Hematopoietic multipotent progenitor cell treated with erythropoietin and hydrocortisone succinate and interleukin-3 and kit ligand, for 15 days (in vitro differentiated cells): ENCODE measurements at regions not wholly inside any gene's neighbourhood (a gene's known extent, or its start where the extent isn't known, plus 50 kb on each side); places are given as distances from the start of the nearest gene placed in this dataset.

Experiments
- DNase-seq: peaks from one replicate; pipeline ENCODE4 v3.0.0-alpha.2; 2015; ENCODE audit warnings: low spot score

DNA sequence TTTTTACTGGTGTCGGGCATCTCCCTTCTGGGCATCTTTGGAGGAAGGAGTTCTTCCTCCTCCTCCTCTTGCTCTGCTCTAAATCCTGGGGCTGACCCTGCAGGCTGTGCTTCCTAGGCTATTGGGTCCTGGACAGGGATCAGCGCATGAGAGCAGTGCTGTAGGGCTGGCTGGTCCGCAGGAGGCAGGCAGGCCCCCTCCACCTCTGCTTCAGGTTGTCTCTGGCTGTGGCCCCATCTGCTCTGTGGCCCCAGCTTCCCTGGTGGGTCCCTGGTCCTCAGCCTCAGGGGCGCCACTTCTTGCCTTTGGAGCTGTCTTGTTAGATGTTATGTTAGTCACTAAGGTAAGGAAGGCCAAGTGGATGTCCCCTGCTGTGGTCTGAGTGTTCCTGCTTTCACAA, 237.3 kb upstream of the PITRM1 start:
- DNase-seq = no peak

DNA sequence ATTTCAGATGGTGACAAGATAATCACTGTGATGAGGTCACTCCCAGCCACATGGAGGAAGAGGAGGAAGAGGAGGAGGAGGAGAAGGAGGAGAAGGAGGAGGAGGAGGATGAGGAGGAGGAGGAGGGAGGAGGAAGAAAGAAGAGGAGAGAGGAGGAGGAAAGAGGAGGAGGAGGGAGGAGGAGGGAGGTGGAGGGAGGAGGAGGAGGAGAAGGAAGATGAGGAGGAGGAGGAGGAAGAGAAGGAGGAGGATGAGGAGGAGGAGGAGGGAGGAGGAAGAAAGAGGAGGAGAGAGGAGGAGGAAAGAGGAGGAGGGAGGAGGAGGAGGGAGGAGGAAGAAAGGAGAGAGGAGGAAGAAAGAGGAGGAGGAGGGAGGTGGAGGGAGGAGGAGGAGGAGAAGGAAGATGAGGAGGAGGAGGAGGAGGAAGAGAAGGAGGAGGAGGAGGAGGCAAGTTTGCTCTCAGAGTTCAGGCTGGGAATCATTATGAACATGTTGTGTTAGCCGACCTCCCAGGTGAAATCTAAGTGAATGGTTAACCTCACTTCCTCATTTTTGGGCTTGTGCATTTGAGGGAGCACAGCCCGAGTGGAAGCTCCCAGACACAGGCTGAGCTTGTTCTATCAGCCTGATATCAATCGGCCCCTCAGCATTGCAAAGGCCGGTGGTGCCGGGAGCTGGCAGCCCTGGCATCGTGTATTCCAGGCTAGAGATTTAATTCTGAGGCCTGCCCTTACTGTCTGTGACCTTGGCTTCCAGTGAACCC, 236.2 kb upstream of the PITRM1 start:
- DNase-seq = no peak

DNA sequence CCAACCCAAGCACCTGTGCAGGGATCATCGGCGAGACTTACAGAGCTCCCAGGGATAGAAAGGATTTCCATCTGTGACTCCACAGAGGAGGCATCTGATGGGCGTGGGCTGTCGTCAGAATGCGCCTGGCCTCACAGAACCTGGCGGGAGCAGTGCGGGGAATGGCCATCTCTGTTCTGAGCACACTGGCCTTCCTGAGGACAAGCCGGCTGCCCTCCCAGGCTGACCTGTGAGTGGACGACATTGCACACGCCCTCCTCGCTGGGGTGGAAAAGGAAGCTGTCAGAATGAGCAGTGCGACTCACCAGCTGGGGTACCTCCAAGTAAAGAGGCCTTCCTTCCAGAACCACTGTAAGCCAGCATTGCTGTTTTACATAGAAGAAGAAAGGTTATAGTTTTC, 234.6 kb upstream of the PITRM1 start:
- no peak for DNase-seq

DNA sequence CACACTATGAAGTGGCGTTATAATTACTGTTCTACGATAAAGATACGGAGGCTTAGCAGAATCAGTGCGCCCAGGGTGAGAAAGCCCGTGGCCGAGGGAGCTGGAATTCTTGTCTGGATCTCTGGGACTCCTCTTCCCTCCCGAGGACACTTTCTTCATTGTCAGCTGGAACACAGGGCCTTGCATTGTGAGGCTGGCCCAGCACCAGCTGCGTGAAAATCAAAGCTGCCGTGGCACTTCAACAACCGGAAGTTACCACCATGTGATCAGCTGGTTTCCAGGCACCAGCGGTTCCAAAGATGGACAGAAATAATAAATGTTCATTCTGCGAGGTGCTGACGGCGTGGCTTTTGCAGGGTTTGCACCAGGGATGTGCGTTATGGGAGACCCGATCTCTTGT, 234.0 kb upstream of the PITRM1 start:
- DNase-seq = no peak

DNA sequence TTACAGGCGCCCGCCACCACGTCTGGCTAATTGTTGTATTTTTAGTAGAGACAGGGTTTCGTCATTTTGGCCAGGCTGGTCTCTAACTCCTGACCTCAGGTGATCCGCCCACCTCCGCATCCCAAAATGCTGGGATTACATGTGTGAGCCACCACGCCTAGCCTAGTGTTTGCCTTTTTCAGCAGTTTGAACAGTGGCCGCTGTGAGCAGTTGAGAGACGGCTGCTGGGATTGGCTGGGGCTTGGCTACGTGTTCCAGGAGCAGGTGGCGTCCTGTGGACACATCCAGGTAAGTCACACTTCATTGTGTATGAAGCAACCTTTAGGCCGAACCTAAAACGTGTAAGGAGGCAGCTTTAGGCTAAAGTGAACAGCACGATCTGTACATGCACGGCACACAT, 231.8 kb upstream of the PITRM1 start:
- no peak for DNase-seq

DNA sequence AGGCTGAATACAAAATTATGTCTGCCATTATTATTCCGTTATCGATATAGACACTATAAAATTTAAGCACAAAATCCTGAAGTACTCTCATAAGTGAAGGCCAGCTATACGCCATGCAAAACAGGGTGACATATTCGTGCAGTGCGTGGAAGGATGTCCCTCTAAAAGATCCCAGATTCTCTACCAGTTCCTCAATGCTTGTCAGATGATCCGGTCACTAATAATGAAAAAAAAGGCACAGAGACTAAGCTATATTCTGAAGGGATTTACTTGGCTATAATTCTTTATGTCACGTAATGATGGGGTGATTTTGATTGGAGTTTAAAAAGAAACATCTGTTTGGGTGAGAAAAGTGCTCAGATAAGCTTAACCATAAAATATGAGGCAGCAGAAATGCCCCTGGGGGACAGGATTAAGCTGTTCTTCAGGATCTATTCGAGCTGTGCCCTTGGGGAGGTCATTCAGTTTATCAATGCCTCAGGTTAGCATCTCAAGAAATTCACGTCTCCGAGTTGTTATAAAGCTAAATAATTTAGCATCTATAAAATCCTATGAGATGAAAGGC, 229.7 kb upstream of the PITRM1 start:
- no peak for DNase-seq

DNA sequence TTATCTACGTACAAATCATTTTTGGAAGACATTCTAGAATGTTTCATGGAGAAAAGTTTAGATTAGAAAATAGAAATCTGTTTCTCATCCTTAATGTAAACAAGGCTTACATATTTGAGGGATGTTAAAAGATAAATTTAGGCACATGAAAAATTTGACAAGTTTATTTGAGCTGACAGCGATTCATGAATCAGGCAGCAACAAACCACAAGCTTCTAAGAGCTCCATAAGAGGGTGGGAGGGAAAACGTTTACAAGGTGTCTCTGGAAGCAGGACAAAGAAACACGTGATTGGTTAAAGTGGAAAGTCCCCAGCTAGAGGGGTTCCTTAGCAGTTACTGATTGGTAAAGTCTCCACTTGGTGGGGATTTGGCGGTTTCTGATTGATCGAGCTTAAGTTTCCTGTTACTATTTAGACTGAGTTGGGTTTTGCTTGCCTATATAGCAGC, 228.9 kb upstream of the PITRM1 start:
- DNase-seq = no peak

DNA sequence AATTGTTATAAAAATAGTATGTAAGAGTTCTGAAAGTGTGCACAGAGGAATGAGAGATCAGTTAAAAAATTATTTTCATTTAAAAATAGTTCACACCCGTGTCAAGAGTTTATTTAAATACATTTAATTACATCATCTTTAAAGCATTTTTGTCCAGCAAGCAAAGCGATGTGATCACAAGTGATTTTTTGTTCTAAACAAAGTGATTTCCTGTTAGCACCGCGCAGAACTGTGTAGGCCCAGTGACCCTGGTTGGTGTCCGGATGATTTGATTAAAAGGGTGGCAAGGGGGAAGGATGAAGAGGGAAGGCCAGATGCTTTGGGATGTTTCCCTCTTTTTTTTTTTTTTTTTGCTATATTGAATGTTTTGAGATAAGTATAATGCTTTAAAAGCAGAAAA, 227.8 kb upstream of the PITRM1 start:
- no peak for DNase-seq

DNA sequence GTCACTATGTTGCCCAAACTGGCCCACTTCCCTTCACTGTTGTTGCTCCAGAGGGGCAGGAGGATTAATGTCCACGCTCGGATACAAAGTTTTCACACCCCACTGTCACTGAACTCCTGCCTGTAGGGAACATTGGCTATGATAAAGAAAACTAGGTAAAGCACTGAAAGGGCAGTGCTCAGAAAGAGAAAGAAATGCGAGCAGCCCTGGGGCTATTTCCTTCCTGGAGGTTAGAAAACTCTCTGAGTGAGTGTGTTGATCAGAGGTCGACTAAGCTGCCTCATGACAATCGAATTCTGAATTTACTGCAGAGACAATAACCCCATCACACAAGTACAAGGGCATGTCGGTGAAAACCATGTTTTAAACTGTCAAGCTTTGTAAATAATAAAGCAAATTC, 227.2 kb upstream of the PITRM1 start:
- DNase-seq = no peak

DNA sequence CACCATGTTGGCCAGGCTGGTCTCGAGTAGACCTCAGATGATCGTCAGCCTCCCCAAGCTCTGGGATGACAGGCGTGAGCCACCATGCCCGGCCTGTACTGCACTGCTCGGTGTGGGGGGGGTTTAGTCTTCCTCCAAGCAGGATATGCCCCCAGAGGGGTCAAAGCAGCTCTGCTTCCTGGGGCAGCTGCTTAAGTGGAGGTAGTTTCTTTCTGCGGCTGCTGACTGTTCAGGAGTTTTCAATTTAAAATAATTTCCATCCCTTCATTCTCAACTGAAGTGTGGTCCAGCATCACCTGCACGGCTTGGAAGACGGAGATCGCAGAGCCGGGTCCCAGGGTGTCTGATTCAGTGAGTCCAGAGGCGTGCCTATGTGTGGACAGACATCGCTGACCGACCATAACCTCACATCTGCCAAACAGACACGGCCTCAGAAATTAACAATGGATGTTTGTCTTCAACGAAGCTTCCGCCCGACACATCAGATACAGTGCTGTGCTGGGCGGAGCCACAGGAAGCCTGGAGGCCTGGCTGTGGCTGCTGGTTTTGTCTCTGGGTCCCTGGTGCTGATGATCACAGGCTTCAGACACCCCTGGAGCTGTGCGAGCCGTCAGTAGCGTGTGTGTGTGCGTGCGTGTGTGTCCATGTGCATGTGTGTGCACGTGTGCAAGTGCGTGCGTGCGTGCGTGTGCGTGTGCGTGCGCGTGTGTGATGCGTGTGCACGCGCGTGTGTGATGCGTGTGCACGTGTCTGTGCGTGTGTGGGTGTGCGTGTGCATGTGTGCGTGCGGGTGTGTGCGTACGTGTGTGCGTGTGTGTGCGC, 226.5 kb upstream of the PITRM1 start:
- DNase-seq = no peak

DNA sequence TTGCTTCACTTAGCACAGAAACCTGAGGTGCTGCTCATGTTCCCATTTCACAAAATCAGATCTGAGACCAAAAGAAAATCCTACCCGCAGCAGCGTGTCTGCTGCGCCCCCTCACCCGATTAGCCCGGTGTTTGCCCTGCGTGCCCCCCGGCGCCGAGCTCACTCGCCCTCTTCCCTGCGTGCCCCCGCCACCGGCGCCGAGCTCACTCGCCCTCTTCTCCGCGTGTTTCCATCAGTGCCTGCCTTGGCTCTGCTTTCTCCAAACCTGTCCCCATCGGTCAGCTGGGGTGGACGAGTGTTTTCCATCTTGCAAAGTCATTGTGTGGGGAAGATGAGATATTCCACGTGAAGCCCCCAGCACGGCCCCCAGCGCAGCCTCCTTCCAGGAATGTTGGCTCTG, 225.3 kb upstream of the PITRM1 start:
- no peak for DNase-seq

DNA sequence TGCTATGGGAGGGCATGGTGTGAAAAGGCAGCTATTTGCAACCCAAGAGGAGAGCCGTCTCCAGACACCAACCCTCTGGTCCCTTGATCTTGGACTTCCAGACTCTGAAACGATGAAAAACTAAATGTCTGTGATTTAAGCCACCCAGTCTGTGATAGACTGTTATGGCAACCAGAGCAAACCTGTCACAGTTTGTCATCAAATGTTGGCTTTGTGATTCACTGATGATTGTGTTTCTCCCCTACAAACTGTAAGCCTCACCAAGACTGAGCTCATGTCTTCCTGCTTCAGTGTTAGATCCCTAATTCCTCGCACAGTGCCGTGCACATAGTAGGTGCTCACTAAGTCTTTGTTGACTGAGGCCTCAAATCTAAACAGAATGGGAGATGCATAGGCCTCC, 224.6 kb upstream of the PITRM1 start:
- DNase-seq = no peak

DNA sequence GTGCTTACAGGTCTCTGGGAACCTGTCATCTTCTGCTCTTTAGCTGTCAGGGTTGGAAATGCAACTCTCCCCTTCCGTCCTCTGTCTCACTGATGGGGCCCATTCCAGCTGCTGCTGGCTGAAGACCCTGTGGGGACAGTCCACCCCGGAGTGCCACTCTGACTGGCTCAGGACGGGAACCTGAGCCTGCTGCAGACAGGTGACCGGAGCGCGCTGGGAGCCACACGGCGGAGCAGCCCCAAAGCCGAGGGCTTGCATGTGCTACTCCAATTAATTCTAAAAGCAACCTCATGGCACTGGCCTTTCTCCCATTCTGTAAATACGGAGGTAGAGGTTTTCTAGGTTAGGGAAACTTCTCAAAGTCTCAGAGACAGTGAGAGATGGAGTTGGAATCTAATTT, 223.5 kb upstream of the PITRM1 start:
- no peak for DNase-seq

DNA sequence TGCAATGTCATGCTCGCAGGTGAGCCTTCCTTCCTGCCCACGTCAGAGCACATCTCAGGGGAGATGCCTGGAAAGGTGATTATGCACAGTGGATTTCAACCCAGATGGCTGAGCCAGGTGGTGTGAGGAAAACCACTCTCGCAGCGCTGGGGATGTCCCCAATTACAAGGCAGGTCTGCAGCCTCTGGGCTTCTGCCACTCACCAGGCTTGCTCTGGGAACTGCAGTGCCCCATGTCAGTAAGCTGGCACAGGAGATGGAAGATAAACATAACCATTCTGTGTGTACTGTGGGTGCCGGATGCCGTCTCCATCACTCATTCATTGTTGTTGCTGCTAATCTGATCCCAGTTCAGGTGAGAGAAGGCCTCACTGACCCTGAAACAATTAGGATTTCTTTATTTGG, 222.9 kb upstream of the PITRM1 start:
- DNase-seq = no peak

DNA sequence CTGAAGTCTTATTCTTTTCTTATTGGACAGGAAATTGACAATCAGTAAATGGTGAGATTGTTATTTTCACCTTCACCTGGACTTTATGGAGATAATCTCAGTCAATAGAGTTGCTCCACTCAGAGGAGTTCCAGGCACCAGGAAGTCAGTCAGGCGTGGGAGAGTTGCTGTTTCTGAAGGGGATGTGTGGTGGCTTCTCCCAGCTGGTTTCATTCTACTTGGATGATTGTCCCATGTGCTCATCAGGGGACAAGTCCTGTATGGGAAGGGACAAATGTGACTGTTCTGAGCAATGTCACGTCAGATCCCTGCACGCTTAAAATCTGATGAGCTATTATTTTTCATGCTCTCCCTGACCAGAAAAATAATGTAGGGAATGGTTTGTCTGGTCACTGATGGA, 222.5 kb upstream of the PITRM1 start:
- no peak for DNase-seq

DNA sequence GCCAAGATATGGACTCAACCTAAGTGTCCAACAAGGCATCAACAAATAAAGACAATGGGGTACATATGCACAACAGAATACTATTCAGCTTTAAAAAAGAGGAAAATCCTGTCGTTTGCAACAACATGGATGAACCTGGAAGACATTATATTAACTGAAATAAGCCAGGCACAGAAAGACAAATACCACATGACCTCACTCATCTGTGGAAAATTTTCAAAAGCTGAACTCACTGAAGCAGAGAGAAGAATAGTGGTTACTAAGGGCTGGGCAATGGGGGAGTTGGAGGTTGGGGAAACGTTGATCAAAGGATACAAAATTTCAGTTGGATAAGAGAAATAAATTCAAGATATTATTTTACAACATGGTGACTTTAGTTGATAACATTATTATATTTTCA, 221.4 kb upstream of the PITRM1 start:
- DNase-seq = no peak

DNA sequence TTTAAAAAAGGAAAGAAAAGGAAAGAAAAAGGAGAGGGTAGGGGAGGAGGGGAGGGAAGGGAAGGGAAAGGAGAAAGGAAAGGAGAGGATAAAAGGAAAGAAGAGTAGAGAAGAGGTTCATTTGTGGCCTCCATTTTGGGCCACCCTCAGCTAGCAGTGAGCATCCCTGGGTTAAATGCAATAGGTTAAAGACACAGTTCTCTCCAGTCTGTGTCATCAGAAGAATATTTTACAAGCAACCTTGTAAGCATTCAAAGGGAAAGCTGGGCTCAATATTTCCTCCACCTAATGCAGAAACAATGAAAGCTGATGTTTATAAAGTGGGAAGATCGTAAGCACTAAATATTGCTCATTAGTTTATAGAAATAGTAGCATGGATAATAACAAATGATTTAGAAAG, 219.1 kb upstream of the PITRM1 start:
- DNase-seq = no peak

DNA sequence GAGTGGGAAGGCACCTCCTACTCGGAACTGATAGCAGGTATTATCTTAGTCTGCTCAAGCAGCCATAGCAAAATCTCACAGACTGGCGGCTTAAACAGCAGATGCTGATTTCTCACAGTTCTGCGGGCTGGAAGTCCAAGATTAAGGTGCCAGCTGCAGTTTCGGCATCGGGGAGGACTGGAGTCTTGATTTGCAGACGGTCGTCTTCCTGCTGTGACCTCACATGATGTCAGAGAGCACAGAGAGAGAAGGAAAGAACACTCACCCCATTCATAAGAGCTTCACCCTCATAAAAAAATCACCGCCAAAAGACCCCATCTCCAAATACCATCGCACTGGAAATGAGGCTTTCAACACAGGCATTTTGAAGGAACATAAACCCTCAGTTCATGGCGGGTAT, 216.5 kb upstream of the PITRM1 start:
- DNase-seq = no peak

DNA sequence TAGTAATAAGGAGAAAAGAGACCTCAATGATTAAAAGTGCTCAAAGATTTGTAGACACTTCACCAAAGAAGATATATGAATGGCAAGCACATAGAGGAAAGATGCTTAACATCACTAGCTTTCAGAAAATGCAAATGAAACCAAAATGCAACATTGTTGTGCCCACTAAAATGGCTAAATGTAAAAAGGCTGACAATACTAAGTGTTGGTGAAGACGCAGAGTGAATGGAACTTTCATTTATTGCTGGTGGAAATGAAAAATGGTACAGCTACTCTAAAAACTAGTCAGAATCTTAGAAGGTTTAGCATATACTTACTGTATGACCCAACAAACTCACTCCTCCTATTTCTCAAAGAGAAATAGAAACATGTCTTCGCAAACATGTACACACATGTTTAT, 212.9 kb upstream of the PITRM1 start:
- no peak for DNase-seq

DNA sequence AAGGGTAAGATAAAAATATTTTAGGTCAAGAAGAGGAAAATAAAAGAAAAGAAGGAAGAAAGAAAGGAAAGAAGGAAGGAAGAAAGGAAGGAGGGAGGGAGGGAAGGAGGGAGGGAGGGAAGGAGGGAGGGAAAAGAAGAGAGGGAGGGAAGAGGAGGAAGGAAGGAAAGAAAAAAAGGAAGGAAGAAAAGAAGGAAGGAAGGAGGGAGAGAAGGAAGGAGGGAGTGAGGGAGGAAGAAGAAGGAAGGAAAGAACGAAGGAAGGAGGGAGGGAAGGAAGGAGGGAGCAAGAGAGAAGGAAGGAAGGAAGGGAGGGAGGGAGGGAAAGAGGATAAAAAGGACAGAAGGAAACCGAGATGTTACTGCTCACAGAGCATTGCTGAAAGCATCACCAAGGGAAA, 209.5 kb upstream of the PITRM1 start:
- no peak for DNase-seq

DNA sequence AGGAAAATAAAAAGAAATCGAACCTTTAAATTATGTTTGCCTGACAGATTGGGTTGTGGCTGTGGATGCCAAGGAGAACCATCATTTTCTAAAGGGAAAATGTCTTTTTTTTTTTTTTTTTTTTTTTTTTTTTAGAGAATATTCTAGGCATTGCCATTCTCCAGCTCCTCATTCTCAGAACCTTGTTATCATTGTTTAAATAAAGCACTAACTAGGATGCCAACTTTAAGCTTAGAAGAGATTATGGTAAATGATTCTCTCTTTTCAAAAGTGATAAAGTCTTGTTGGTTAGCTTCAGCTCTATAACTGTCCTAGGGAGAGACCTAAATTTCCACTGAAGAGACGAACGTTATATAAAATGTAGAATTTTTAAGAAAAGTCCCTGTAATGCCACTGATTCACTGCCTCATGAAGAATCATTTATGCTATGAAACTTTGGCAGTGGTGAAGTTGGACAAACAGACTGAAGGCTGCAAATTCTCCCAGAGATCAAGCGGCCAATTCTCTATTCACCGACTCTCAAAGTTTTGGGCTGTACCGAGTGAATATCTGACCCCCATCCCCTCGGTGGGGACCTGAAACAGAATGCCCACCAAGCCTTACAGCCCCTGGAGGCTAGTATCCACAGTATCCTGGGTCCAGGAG, 207.9 kb upstream of the PITRM1 start:
- DNase-seq = no peak

DNA sequence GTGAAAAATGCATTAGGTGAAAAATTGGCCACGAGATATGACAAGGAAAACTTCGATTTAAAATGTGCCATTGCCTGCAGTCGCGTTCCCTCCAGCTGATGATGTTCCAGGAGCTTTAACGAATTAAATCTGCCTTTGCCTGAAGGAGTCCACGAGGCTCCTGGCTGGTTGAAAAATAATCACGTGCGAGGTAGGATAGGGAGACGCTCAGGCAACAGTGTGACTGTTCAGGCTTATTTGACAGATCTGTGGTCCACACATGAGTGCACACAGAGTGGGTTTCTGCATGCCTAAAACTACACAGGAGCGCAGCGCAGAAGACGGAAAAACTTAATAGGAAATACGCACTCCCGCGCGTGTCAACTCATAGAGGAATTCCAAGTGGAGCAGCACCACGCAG, 204.0 kb upstream of the PITRM1 start:
- no peak for DNase-seq

DNA sequence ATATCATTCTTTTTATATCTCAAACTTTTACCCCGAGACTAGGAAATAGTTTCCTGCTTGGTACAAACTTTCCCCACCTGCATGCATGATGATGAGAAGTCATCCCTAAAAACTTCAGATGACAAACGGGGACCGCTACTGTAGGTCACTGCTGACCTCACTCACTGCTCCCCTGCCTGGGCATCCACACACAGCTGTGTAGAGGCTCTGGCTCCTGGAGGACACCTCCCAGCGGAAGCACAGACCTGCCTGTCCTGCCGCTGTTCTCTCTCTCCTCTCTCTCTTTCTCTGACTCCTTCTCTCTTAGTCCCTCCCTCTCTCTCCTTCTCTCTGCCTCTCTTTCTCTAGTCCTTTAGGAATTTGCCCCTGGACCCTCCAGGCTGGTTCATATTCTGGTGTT, 202.9 kb upstream of the PITRM1 start:
- no peak for DNase-seq
